ENCODE measurements at regions not wholly inside any gene's neighbourhood (a gene's known extent, or its start where the extent isn't known, plus 50 kb on each side); places are given as distances from the start of the nearest gene placed in this dataset.

DNA sequence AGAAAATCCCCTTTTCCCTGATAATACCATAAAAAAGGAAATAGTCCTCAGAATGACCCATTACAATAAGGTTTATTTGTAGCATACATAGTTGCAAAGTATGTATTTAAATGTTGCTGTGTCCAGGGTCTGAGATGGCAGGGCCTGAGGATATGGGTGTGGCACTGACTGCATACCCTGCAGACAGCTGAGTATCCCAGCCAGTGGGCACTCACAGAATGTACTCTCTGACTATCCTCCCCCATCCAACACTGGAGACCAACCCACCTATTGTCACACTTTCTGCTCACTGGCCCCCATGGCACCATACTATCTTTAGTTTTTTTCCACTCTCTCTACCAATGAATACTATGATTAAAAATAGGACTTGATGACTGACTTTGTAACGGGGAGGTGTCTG, 215.8 kb upstream of the FOXA2 start:
- Histone ChIP-seq H2AFZ (ENCODE audit: low read depth, low read length) (no peak overlapping the region), H3K79me2 (ENCODE audit: control insufficient read depth, insufficient read depth, low read length) (no peaks in the 10 kb centered on the region), H3K4me1 (ENCODE audit: control insufficient read depth, extremely low read depth, insufficient read depth, low read length) (peaks cover 25% of the 10 kb centered on the region), H3K27me3 (ENCODE audit: control insufficient read depth in 2 of 2, insufficient read depth in 2 of 2, low read length in 2 of 2) (no peaks in the 10 kb centered on the region), H3K36me3 (ENCODE audit: control insufficient read depth in 2 of 2, extremely low read depth in 1 of 2, insufficient read depth in 2 of 2, low read length in 2 of 2) (no peaks in the 10 kb centered on the region), H3K4me3 (replicated peaks in 1 of 3; ENCODE audit: insufficient read depth in 1 of 3, low read depth in 1 of 3, low read length in 3 of 3) (no peak overlapping the region), H3K27ac (ENCODE audit: insufficient read depth, low read depth, low read length) (no peak overlapping the region), H4K20me1 (replicated peaks; ENCODE audit: control insufficient read depth, extremely low read depth, insufficient read depth, low read length) (no peaks in the 10 kb centered on the region), H3K9me1 (replicated peaks; ENCODE audit: control insufficient read depth, extremely low read depth, insufficient read depth, low read length) (no peaks in the 10 kb centered on the region), H3K4me2 (ENCODE audit: insufficient read depth, low read length) (no peak overlapping the region), H3K9ac (replicated peaks; ENCODE audit: extremely low read depth, insufficient read depth, low read length) (no peak overlapping the region), H3K9me3 (replicated peaks; ENCODE audit: control insufficient read depth, insufficient read depth, low read length) (no peaks in the 10 kb centered on the region)
- TF ChIP-seq POLR2A (IDR thresholded peaks at IDR 0.05; ENCODE audit: low read depth, low read length) (no peak), MAX (IDR thresholded peaks at IDR 0.05; ENCODE audit: insufficient read depth, insufficient read length) (no peak), POLR2AphosphoS5 (IDR thresholded peaks at IDR 0.05; ENCODE audit: insufficient read depth, low read depth, low read length) (no peak)
- dilution Hi-C loops (cut with MboI; ENCODE audit: extremely low pct_ligation_motif_present, low sequenced_read_pairs) = no loop called here
- no TSS peak for BruUV-seq (replicated peaks)
- DNase-seq (ENCODE audit: low read depth, low spot score) (no peak), FAIRE-seq (no peak)
- intact Hi-C loops (cut with micrococcal nuclease) = no loop called here
- ChIA-PET POLR2A (no interaction called here), CTCF (interaction anchor here (1.5 kb wide), 1 partner anchor 61 kb away, joined by 3 read pairs; no protein-coding TSS in a partner anchor)

DNA sequence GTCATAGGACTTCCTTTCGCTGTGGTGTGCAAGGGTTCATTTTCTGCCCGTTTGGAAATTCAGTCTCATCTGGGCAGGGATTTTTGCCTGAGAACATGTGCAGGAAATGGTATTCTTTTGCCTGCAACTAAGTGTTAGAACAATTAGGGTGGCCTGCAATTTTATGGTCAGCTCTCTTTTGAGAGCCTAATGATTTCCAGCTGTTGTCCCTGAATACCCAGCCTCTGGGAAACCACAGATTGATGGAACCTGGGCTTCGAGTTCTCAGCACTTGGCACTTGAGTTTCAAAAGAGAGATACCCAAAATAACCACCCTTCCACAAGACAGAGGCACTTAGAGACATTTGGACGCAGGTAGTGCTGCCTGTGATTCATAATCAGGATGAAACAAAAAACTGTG, 217.2 kb upstream of the FOXA2 start:
- H3K4me2 ChIP-seq (ENCODE audit: insufficient read depth, low read length) = no peak overlapping the region
- no peaks in the 10 kb centered on the region for H3K36me3 ChIP-seq (ENCODE audit: control insufficient read depth in 2 of 2, extremely low read depth in 1 of 2, insufficient read depth in 2 of 2, low read length in 2 of 2)
- H3K9me1 ChIP-seq (replicated peaks; ENCODE audit: control insufficient read depth, extremely low read depth, insufficient read depth, low read length) = no peaks in the 10 kb centered on the region
- H3K9ac ChIP-seq (replicated peaks; ENCODE audit: extremely low read depth, insufficient read depth, low read length) = no peak overlapping the region
- intact Hi-C loops (cut with micrococcal nuclease) = no loop called here
- no peak overlapping the region for H2AFZ ChIP-seq (ENCODE audit: low read depth, low read length)
- FAIRE-seq (no peak), DNase-seq (ENCODE audit: low read depth, low spot score) (no peak)
- CTCF ChIA-PET = interaction anchor here (0.6 to 1.4 kb wide), 4 partner anchors 110 to 528 kb away, joined by 3 read pairs; no protein-coding TSS in a partner anchor
- H3K4me1 ChIP-seq (ENCODE audit: control insufficient read depth, extremely low read depth, insufficient read depth, low read length) = peaks cover 11% of the 10 kb centered on the region
- no peaks in the 10 kb centered on the region for H3K9me3 ChIP-seq (replicated peaks; ENCODE audit: control insufficient read depth, insufficient read depth, low read length)
- dilution Hi-C loops (cut with MboI; ENCODE audit: extremely low pct_ligation_motif_present, low sequenced_read_pairs) = no loop called here
- H3K79me2 ChIP-seq (ENCODE audit: control insufficient read depth, insufficient read depth, low read length) = no peaks in the 10 kb centered on the region
- TF ChIP-seq, protein P1, sequence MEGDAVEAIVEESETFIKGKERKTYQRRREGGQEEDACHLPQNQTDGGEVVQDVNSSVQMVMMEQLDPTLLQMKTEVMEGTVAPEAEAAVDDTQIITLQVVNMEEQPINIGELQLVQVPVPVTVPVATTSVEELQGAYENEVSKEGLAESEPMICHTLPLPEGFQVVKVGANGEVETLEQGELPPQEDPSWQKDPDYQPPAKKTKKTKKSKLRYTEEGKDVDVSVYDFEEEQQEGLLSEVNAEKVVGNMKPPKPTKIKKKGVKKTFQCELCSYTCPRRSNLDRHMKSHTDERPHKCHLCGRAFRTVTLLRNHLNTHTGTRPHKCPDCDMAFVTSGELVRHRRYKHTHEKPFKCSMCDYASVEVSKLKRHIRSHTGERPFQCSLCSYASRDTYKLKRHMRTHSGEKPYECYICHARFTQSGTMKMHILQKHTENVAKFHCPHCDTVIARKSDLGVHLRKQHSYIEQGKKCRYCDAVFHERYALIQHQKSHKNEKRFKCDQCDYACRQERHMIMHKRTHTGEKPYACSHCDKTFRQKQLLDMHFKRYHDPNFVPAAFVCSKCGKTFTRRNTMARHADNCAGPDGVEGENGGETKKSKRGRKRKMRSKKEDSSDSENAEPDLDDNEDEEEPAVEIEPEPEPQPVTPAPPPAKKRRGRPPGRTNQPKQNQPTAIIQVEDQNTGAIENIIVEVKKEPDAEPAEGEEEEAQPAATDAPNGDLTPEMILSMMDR (IDR thresholded peaks at IDR 0.05; ENCODE audit: extremely low read depth in 1 of 2, insufficient read depth in 1 of 2, low read depth in 1 of 2, low read length in 2 of 2) = no peak
- TF ChIP-seq GATA2 (IDR thresholded peaks at IDR 0.05; ENCODE audit: insufficient read depth, insufficient read length, low read depth, low read length) (no peak), MAX (IDR thresholded peaks at IDR 0.05; ENCODE audit: insufficient read depth, insufficient read length) (no peak), EZH2 (IDR thresholded peaks at IDR 0.05; ENCODE audit: borderline replicate concordance, low read depth, low read length, severe bottlenecking) (no peak), JUN (IDR thresholded peaks at IDR 0.05; ENCODE audit: borderline replicate concordance, insufficient read depth, insufficient read length, low read depth) (no peak), POLR2AphosphoS5 (IDR thresholded peaks at IDR 0.05; ENCODE audit: insufficient read depth, low read depth, low read length) (no peak), POLR2A (IDR thresholded peaks at IDR 0.05; ENCODE audit: low read depth, low read length) (no peak), MYC (IDR thresholded peaks at IDR 0.05; ENCODE audit: low read depth, low read length) (no peak), FOS (IDR thresholded peaks at IDR 0.05; ENCODE audit: borderline replicate concordance, insufficient read depth, low read length) (no peak)
- H3K4me3 ChIP-seq (replicated peaks in 1 of 3; ENCODE audit: insufficient read depth in 1 of 3, low read depth in 1 of 3, low read length in 3 of 3) = no peak overlapping the region
- H4K20me1 ChIP-seq (replicated peaks; ENCODE audit: control insufficient read depth, extremely low read depth, insufficient read depth, low read length) = no peaks in the 10 kb centered on the region
- no peaks in the 10 kb centered on the region for H3K27me3 ChIP-seq (ENCODE audit: control insufficient read depth in 2 of 2, insufficient read depth in 2 of 2, low read length in 2 of 2)
- POLR2A ChIA-PET = no interaction called here
- no TSS peak for BruUV-seq (replicated peaks)
- no peak overlapping the region for H3K27ac ChIP-seq (ENCODE audit: insufficient read depth, low read depth, low read length)

All from endothelial cell of umbilical vein (primary cell).